ENCODE measurements at regions not wholly inside any gene's neighbourhood (a gene's known extent, or its start where the extent isn't known, plus 50 kb on each side); places are given as distances from the start of the nearest gene placed in this dataset.

- no peak for TF ChIP-seq CTCF (IDR thresholded peaks at IDR 0.05; ENCODE audit: control extremely low read depth, extremely low read depth, low read depth, missing control alignments)
- POLR2A ChIA-PET = no interaction called here
- CTCF ChIA-PET = interaction anchor here (1.3 kb wide), 1 partner anchor 20 kb away, joined by 3 read pairs; no protein-coding TSS in a partner anchor
- DNase-seq (ENCODE audit: extremely low spot score) = no peak
Observed at GRCh38 chr21:29228306-29228705, 70.4 kb upstream of the BACH1 start.

- no peak for DNase-seq (ENCODE audit: extremely low spot score)
- CTCF ChIA-PET = interaction anchor here (0.7 to 2.1 kb wide), 7 partner anchors 7 to 619 kb away, joined by 3 to 6 read pairs (median 3); partner anchors contain the start of gene BACH1
Observed at GRCh38 chr21:29230551-29231261, 68.0 kb upstream of the BACH1 start.

GRCh38 chr21:29231756-29232529, 66.8 kb upstream of the BACH1 start:
- CTCF ChIA-PET = interaction anchor here (0.7 to 2.1 kb wide), 10 partner anchors 8 to 617 kb away, joined by 3 to 6 read pairs (median 3); partner anchors contain the start of gene BACH1
- TF ChIP-seq CTCF (IDR thresholded peaks at IDR 0.05; ENCODE audit: control extremely low read depth, extremely low read depth, low read depth, missing control alignments) = no peak

More at GRCh38 chr21:29230551-29231261, 68.0 kb upstream of the BACH1 start:
- no peak for TF ChIP-seq CTCF (IDR thresholded peaks at IDR 0.05; ENCODE audit: control extremely low read depth, extremely low read depth, low read depth, missing control alignments)
- POLR2A ChIA-PET = interaction anchor here (1.7 kb wide), 1 partner anchor 69 kb away, joined by 12 read pairs; no protein-coding TSS in a partner anchor

GRCh38 chr21:29232530-29233255, 66.0 kb upstream of the BACH1 start:
- POLR2A ChIA-PET = interaction anchor here (1.7 kb wide), 1 partner anchor 67 kb away, joined by 12 read pairs; no protein-coding TSS in a partner anchor
- DNase-seq (ENCODE audit: extremely low spot score) = no peak
- CTCF ChIA-PET = interaction anchor here (1.0 to 2.1 kb wide), 6 partner anchors 9 to 94 kb away, joined by 3 to 6 read pairs (median 4); no protein-coding TSS in a partner anchor

More at GRCh38 chr21:29231756-29232529, 66.8 kb upstream of the BACH1 start:
- DNase-seq (ENCODE audit: extremely low spot score) = no peak
- POLR2A ChIA-PET = interaction anchor here (0.6 to 1.7 kb wide), 2 partner anchors 68 to 208 kb away, joined by 3 to 12 read pairs; no protein-coding TSS in a partner anchor

GRCh38 chr21:29233256-29233546, 65.5 kb upstream of the BACH1 start:
- ChIA-PET POLR2A (interaction anchor here (1.0 to 4.8 kb wide), 4 partner anchors 9 to 69 kb away, joined by 3 to 30 read pairs (median 4); partner anchors contain the start of gene BACH1), CTCF (interaction anchor here (0.9 to 3.3 kb wide), 13 partner anchors 8 to 208 kb away, joined by 3 to 26 read pairs (median 4); no protein-coding TSS in a partner anchor)
- no peak for DNase-seq (ENCODE audit: extremely low spot score)
- no peak for TF ChIP-seq CTCF (IDR thresholded peaks at IDR 0.05; ENCODE audit: control extremely low read depth, extremely low read depth, low read depth, missing control alignments)

More at GRCh38 chr21:29232530-29233255, 66.0 kb upstream of the BACH1 start:
- no peak for TF ChIP-seq CTCF (IDR thresholded peaks at IDR 0.05; ENCODE audit: control extremely low read depth, extremely low read depth, low read depth, missing control alignments)

Data from GM10248 (cell line).